AG04450 (cell line): ENCODE measurements at regions not wholly inside any gene's neighbourhood (a gene's known extent, or its start where the extent isn't known, plus 50 kb on each side); places are given as distances from the start of the nearest gene placed in this dataset.

Experiments
- CTCF ChIA-PET: fragments of 300-600, 350-600 bp; formaldehyde crosslinking; extraction: SDS; loops from one replicate; lab custom pipeline; 2022; ENCODE audit warnings: antibody characterized with exemption, inconsistent platforms; lab: Charles Lee
- POLR2A ChIA-PET: fragments of 350-600 bp; formaldehyde crosslinking; extraction: SDS; loops from one replicate; lab custom pipeline; 2021; ENCODE audit warnings: antibody characterized with exemption, inconsistent platforms; lab: Yijun Ruan, JAX
- DNase-seq: peaks from one replicate; pipeline ENCODE4 v3.0.0-alpha.2; 2011; ENCODE audit warnings: low read depth, low spot score
- H3K27ac ChIP-seq: one replicate; pipeline ENCODE4 v1.5.1; 2012; ENCODE audit warnings: low read depth, low read length, control low read depth
- H3K27me3 ChIP-seq: one replicate; pipeline ENCODE4 v1.6.0; 2012; ENCODE audit warnings: low read length; ENCODE audit not compliant: control insufficient read depth, insufficient read depth
- H3K4me3 ChIP-seq: 2 replicates; pipeline ENCODE4 v1.5.1; 2011; ENCODE audit warnings: mild to moderate bottlenecking, low read depth, low read length, control low read depth
- H3K9me3 ChIP-seq: 2 replicates; pipeline ENCODE4 v1.5.1; 2012; ENCODE audit warnings: low read length; ENCODE audit not compliant: control insufficient read depth, insufficient read depth
- CTCF ChIP-seq: IDR thresholded peaks from 2 replicates; pipeline ENCODE4 v1.5.1; 2011; ENCODE audit warnings: low read depth, low read length, control low read depth, inconsistent platforms

DNA sequence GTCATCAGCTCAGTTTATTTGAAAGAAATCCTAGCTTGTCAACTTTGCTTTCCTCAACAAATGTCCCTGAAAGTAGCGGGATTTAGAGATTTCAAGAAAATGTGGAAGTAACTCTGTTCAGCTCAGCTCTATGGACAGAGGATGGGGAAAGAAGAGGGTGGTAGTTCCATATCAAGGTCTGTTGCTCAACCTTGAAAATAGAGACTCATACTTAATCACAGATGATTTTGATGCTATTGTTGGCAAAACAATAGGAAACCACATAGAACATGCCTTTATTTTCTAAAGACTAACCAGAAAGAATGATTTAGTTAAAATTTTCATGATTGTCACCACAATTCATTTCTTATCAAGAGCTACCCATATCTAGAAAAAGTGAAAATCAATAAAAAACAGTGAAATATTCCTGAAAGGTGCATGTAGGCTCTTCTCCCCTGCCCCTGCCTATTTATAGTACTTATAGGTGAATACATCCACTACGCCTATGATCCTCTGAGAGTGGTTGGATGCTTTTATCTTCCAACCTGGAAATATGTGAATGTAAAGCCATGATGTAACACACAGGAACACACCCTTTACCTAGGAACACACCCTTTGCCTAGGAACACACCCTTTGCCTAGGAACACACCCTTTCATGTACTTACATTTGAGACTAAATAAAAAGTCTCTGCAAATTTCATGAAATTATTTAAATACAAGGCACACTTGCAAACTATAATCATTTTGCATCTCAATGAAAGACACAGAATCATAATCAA is 65.8 kb downstream of the ETAA1 start:
- no peaks in the 10 kb centered on the region for H3K27me3 ChIP-seq
- no peak for TF ChIP-seq CTCF
- no peak overlapping the region for H3K27ac ChIP-seq
- ChIA-PET CTCF (interaction anchor here (1.1 kb wide), 1 partner anchor 188 kb away, joined by 5 read pairs; no protein-coding TSS in a partner anchor), POLR2A (interaction anchor here (0.6 kb wide), 3 partner anchors 875 to 1034 kb away, joined by 3 to 5 read pairs (median 3); no protein-coding TSS in a partner anchor)
- H3K4me3 ChIP-seq, result no peak overlapping the region
- H3K9me3 ChIP-seq, result no peaks in the 10 kb centered on the region
- no peak for DNase-seq

DNA sequence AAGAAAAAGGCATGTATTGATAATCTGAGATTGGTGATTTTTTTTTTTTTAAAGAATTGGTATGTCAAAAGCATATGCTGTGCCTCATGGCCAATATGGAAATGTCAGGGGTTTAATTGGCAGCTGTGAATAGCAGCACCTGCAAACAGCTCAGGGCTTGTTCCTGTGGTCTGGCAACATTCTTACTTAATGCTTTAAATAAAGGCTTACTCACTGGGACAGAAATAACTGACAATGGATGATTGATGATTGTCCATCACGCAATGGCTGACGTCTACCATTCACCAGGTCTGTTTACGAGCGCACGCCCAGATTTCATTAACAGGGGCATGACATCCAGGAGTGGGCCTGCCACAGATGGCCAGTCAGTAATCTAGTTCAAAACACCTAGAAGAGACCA is 66.7 kb downstream of the ETAA1 start:
- DNase-seq, result no peak
- Histone ChIP-seq H3K27ac (no peak overlapping the region), H3K27me3 (no peaks in the 10 kb centered on the region), H3K4me3 (no peak overlapping the region), H3K9me3 (no peaks in the 10 kb centered on the region)
- ChIA-PET CTCF (no interaction called here), POLR2A (interaction anchor here (0.6 kb wide), 1 partner anchor 999 kb away, joined by 5 read pairs; no protein-coding TSS in a partner anchor)
- no peak for TF ChIP-seq CTCF

DNA sequence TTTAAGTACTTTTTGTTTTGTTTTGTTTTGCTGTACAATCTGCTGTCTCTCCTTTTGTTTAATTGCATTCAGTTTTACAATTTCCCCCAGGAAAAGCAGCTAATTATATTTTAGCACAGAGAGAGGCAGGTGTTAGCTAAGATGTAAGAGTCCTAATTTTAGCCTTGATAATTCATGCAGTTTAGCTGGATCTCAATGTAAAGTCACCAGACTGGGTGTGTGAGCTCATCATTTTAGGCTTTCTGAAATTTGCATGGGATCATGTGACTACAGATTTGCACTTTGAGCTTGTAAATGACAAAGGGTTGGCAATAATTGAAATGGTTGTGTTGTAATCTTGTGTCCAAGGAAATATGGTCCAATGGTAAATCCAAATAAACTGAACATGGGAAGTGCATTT is 68.5 kb downstream of the ETAA1 start:
- H3K27me3 ChIP-seq, result no peaks in the 10 kb centered on the region
- ChIA-PET CTCF (interaction anchor here (2.1 kb wide), 1 partner anchor 11 kb away, joined by 6 read pairs; no protein-coding TSS in a partner anchor), POLR2A (no interaction called here)
- DNase-seq, result no peak
- no peak for TF ChIP-seq CTCF
- H3K9me3 ChIP-seq, result no peaks in the 10 kb centered on the region
- no peak overlapping the region for H3K4me3 ChIP-seq
- H3K27ac ChIP-seq, result no peak overlapping the region

- Histone ChIP-seq H3K27me3 (no peaks in the 10 kb centered on the region), H3K4me3 (no peak overlapping the region), H3K9me3 (no peaks in the 10 kb centered on the region), H3K27ac (no peak overlapping the region)
- ChIA-PET CTCF (interaction anchor here (2.1 kb wide), 1 partner anchor 10 kb away, joined by 6 read pairs; no protein-coding TSS in a partner anchor), POLR2A (no interaction called here)
- no peak for DNase-seq
- no peak for TF ChIP-seq CTCF
Measured at GRCh38 chr2:67466734-67467133, 69.6 kb downstream of the ETAA1 start.

GRCh38 chr2:67471681-67472080 is 74.5 kb downstream of the ETAA1 start:
- no peaks in the 10 kb centered on the region for H3K27me3 ChIP-seq
- DNase-seq, result no peak
- H3K9me3 ChIP-seq, result no peaks in the 10 kb centered on the region
- TF ChIP-seq CTCF, result no peak
- CTCF ChIA-PET, result no interaction called here
- no peak overlapping the region for H3K27ac ChIP-seq
- no peak overlapping the region for H3K4me3 ChIP-seq
- POLR2A ChIA-PET, result no interaction called here
